Heart right ventricle (tissue), 16 donors: ENCODE measurements at regions not wholly inside any gene's neighbourhood (a gene's known extent, or its start where the extent isn't known, plus 50 kb on each side); places are given as distances from the start of the nearest gene placed in this dataset.

Source experiments
- ATAC-seq, 8 donors: fragments of 200-7000 bp; cut with Tn5 transposase; one replicate each; pipeline ENCODE4 v1.9.1; 2020; ENCODE audit warnings: mild to moderate bottlenecking in 8 of 8, moderate library complexity in 8 of 8, moderate number of reproducible peaks in 1 of 8
- DNase-seq, 2 donors: peaks; one replicate each; pipeline ENCODE4 v3.0.0-alpha.2; 2020
- H3K27ac ChIP-seq, 10 donors: fragments of 200-600 bp; sonication (generic) in 2 of 10; one replicate each; pipeline versions ENCODE4 v1.5.0 to v1.8.0; 2020 to 2022; ENCODE audit warnings: mild to moderate bottlenecking in 3 of 10
- H3K27me3 ChIP-seq, 7 donors: fragments of 200-600 bp; one replicate each; pipeline ENCODE4 v1.8.0; 2021 to 2022; ENCODE audit warnings: mild to moderate bottlenecking in 2 of 7
- H3K36me3 ChIP-seq, 9 donors: fragments of 200-600 bp; sonication (generic) in 1 of 9; one replicate each; pipeline versions ENCODE4 v1.5.0 to v1.8.0; 2020 to 2022; ENCODE audit warnings: mild to moderate bottlenecking in 2 of 9
- H3K4me1 ChIP-seq, 9 donors: fragments of 200-600 bp; sonication (generic) in 1 of 9; one replicate each; pipeline versions ENCODE4 v1.5.0 to v1.8.0; 2020 to 2022; ENCODE audit warnings: mild to moderate bottlenecking in 4 of 9
- H3K4me3 ChIP-seq, 10 donors: fragments of 200-600 bp; sonication (generic) in 2 of 10; one replicate each; pipeline versions ENCODE4 v1.5.0 to v1.8.0; 2020 to 2022; ENCODE audit warnings: mild to moderate bottlenecking in 7 of 10, moderate library complexity in 2 of 10
- H3K9me3 ChIP-seq, 11 donors: fragments of 200-600 bp in 10 of 11; sonication (generic) in 2 of 11; one replicate each; pipeline versions ENCODE4 v1.5.0 to v1.8.0; 2013 to 2022; ENCODE audit warnings: mild to moderate bottlenecking in 2 of 11, control low read depth in 1 of 11, moderate library complexity in 1 of 11
- WGBS, 2 donors: extraction: QIAGEN DNeasy Blood & Tissue Kit; methylation state at CpG; one replicate each; pipeline ENCODE4 v1.1.7; 2013; ENCODE audit warnings: inconsistent platforms in 1 of 2; 5-methylcytosine and 5-hydroxymethylcytosine counted together
- intact Hi-C, 10 donors: fragments of 100-400 bp; cut with DNase I; formaldehyde crosslinking; loops; one replicate each; pipeline versions ENCODE4 v1.11.1 to v1.14.2; 2022
- TF ChIP-seq, protein P1 (sequence below), 9 donors: fragments of 200-600 bp; sonication (generic) in 2 of 9; IDR thresholded peaks; one replicate each; pipeline versions ENCODE4 v1.5.0 to v1.8.0; 2021 to 2022; ENCODE audit warnings: antibody characterized with exemption in 9 of 9, mild to moderate bottlenecking in 5 of 9, moderate library complexity in 1 of 9
- donor health status: Arrhythmogenic right ventricular cardiomyopathy.
- donor health status: ischemic (EF 13 %, LVEDD 7.1; RV severe dilation, severe dysfunction).
- donor health status: healthy with polysubstance abuse.
- donor health status: DM: no; HTN: yes; CAD: no.
- donor health status: DM: no; HTN: no; CAD: no.
- donor health status: ischemic (EF 25% LVEDD 6.9; RV normal size, moderate dysfunction).
- donor health status: ischemic (EF 25% LVEDD 5.7; RV mildly dilated, moderate dysfunction).
- donor health status: healthy.
- donor health status: DM: yes; HTN: yes; CAD: no.
- donor health status: Ischemic cardiomyopathy.
- donor health status: ischemic (EF 35%, LVEDD 5.7; RV mildly dilated, moderate dysfunction).
- donor health status: nonischemic (EF 11% LVEDD 7.7; RV severe dilation, severe dysfunction).
- donor health status: DM: yes; HTN: yes; CAD: no.
- donor health status: PGD.
- donor health status: ischemic (EF 29% LVEDD 5.4; RV normal size, mild dysfunction).
- donor health status: nonischemic (EF 23%, LVEDD 6.1; RV moderate dilation, normal function).

- ATAC-seq, result no peak
- Histone ChIP-seq H3K27ac (no peak overlapping the region), H3K36me3 (no peaks in the 10 kb centered on the region), H3K4me3 (no peak overlapping the region), H3K4me1 (peaks cover 0 to 20% (median 0%) of the 10 kb centered on the region in 9 donors), H3K9me3 (peaks cover 0 to 13% (median under 1%) of the 10 kb centered on the region in 11 donors), H3K27me3 (no peaks in the 10 kb centered on the region)
- TF ChIP-seq, protein P1, sequence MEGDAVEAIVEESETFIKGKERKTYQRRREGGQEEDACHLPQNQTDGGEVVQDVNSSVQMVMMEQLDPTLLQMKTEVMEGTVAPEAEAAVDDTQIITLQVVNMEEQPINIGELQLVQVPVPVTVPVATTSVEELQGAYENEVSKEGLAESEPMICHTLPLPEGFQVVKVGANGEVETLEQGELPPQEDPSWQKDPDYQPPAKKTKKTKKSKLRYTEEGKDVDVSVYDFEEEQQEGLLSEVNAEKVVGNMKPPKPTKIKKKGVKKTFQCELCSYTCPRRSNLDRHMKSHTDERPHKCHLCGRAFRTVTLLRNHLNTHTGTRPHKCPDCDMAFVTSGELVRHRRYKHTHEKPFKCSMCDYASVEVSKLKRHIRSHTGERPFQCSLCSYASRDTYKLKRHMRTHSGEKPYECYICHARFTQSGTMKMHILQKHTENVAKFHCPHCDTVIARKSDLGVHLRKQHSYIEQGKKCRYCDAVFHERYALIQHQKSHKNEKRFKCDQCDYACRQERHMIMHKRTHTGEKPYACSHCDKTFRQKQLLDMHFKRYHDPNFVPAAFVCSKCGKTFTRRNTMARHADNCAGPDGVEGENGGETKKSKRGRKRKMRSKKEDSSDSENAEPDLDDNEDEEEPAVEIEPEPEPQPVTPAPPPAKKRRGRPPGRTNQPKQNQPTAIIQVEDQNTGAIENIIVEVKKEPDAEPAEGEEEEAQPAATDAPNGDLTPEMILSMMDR (IDR thresholded peaks at IDR 0.05), result no peak
- DNase-seq, result no peak
- intact Hi-C loops, result loop anchor here in 2 of 10 donors (10.0 kb wide), 2 partner anchors 145 to 155 kb away; no protein-coding TSS in a partner anchor
- 92 to 94% methylated on average over 3 of the region's 3 CpGs for WGBS, 2 donors
Observed at GRCh38 chr15:25529774-25530173, 91.0 kb upstream of the UBE3A start.

- H3K27me3 ChIP-seq, result no peaks in the 10 kb centered on the region
- TF ChIP-seq, protein P1 (IDR thresholded peaks at IDR 0.05), result no peak
- no peaks in the 10 kb centered on the region for H3K36me3 ChIP-seq
- 74 to 81% methylated on average over 3 of the region's 3 CpGs for WGBS, 2 donors
- H3K4me3 ChIP-seq, result no peak overlapping the region
- no peak overlapping the region for H3K27ac ChIP-seq
- ATAC-seq, result no peak
- DNase-seq, result no peak
- intact Hi-C loops, result no loop called here
- peaks cover 0 to 7% (median 0%) of the 10 kb centered on the region in 9 donors for H3K4me1 ChIP-seq
- H3K9me3 ChIP-seq, result peaks cover 0 to 24% (median 3%) of the 10 kb centered on the region in 11 donors
Observed at GRCh38 chr15:25527118-25527517, 88.3 kb upstream of the UBE3A start.

GRCh38 chr15:25525741-25526140 is 86.9 kb upstream of the UBE3A start:
- Histone ChIP-seq H3K4me3 (no peak overlapping the region), H3K36me3 (no peaks in the 10 kb centered on the region), H3K9me3 (peaks cover 0 to 24% (median 3%) of the 10 kb centered on the region in 11 donors), H3K27me3 (no peaks in the 10 kb centered on the region), H3K27ac (no peak overlapping the region), H3K4me1 (no peaks in the 10 kb centered on the region)
- TF ChIP-seq, protein P1 (IDR thresholded peaks at IDR 0.05), result no peak
- WGBS, 2 donors, result 69 to 70% methylated on average over 8 of the region's 8 CpGs
- no peak for ATAC-seq
- intact Hi-C loops, result no loop called here
- DNase-seq, result no peak

GRCh38 chr15:25515633-25516032 is 76.8 kb upstream of the UBE3A start:
- Histone ChIP-seq H3K27me3 (no peaks in the 10 kb centered on the region), H3K4me3 (no peak overlapping the region), H3K27ac (no peak overlapping the region), H3K4me1 (no peaks in the 10 kb centered on the region), H3K9me3 (no peaks in the 10 kb centered on the region), H3K36me3 (no peaks in the 10 kb centered on the region)
- TF ChIP-seq, protein P1 (IDR thresholded peaks at IDR 0.05), result no peak
- intact Hi-C loops, result loop anchor here in 3 of 10 donors (5.0 to 10.0 kb wide), 5 partner anchors 177 to 1349 kb away; partner anchors contain the start of gene GABRA5 (in 1 of the 3)
- DNase-seq, result no peak
- whole genome bisulfite sequencing, 2 donors, result 88% methylated on average over 6 of the region's 6 CpGs
- ATAC-seq, result no peak
